ENCODE measurements at regions not wholly inside any gene's neighbourhood (a gene's known extent, or its start where the extent isn't known, plus 50 kb on each side); places are given as distances from the start of the nearest gene placed in this dataset.
A peak's percentile ranks its signal among the peaks of the same experiment; 100 is the strongest.

- Histone ChIP-seq H2AFZ (ENCODE audit: low read length) (no peak overlapping the region), H3K4me3 (ENCODE audit: low read length) (no peak overlapping the region)
- CTCF ChIA-PET, result no interaction called here
Measured at GRCh38 chr11:103543456-103543855, 434.2 kb downstream of the DYNC2H1 start.

GRCh38 chr11:103544874-103545273 lies 435.6 kb downstream of the DYNC2H1 start:
- no peak overlapping the region for H3K27ac ChIP-seq (ENCODE audit: low read length)
- TF ChIP-seq CTCF (conservative IDR thresholded peaks at IDR 0.05; ENCODE audit: low read depth, low read length) (no peak), EZH2 (IDR thresholded peaks at IDR 0.05; ENCODE audit: low read length, unreplicated experiment) (no peak), EZH2phosphoT487 (IDR thresholded peaks at IDR 0.05; ENCODE audit: borderline replicate concordance, low read length) (no peak)
- H3K9ac ChIP-seq (ENCODE audit: low read length), result no peak overlapping the region
- H3K4me3 ChIP-seq (ENCODE audit: low read length), result no peak overlapping the region
- no peak for DNase-seq
- POLR2A ChIA-PET (ENCODE audit: unreplicated experiment), result no interaction called here
- no peaks in the 10 kb centered on the region for H3K9me2 ChIP-seq (replicated peaks; ENCODE audit: low read length)
- no peaks in the 10 kb centered on the region for H3F3A ChIP-seq (ENCODE audit: low read length, unreplicated experiment)
- CTCF ChIA-PET, result no interaction called here
- BruUV-seq (replicated peaks), result no TSS peak
- H3K9me3 ChIP-seq (ENCODE audit: low read length), result no peaks in the 10 kb centered on the region
- intact Hi-C loops (cut with micrococcal nuclease), result loop anchor here (5.0 kb wide), 1 partner anchor 57 kb away; no protein-coding TSS in a partner anchor
- H3K79me2 ChIP-seq (ENCODE audit: low read length), result no peaks in the 10 kb centered on the region
- H3K36me3 ChIP-seq (ENCODE audit: low read depth, low read length), result no peaks in the 10 kb centered on the region
- ATAC-seq, result no peak
- no peaks in the 10 kb centered on the region for H3K27me3 ChIP-seq (ENCODE audit: low read length)
- peaks cover 12% of the 10 kb centered on the region for H3K4me1 ChIP-seq (ENCODE audit: insufficient read depth, low read length)
- no peak overlapping the region for H3K4me2 ChIP-seq (ENCODE audit: low read length)
- H2AFZ ChIP-seq (ENCODE audit: low read length), result no peak overlapping the region
- no peaks in the 10 kb centered on the region for H4K20me1 ChIP-seq (ENCODE audit: low read length)

More at GRCh38 chr11:103543456-103543855, 434.2 kb downstream of the DYNC2H1 start:
- BruUV-seq (replicated peaks), result no TSS peak
- Histone ChIP-seq H3K9me2 (replicated peaks; ENCODE audit: low read length) (no peaks in the 10 kb centered on the region), H3F3A (ENCODE audit: low read length, unreplicated experiment) (no peaks in the 10 kb centered on the region), H4K20me1 (ENCODE audit: low read length) (no peaks in the 10 kb centered on the region), H3K9ac (ENCODE audit: low read length) (no peak overlapping the region), H3K4me1 (ENCODE audit: insufficient read depth, low read length) (peaks cover 12% of the 10 kb centered on the region), H3K79me2 (ENCODE audit: low read length) (no peaks in the 10 kb centered on the region), H3K9me3 (ENCODE audit: low read length) (no peaks in the 10 kb centered on the region), H3K36me3 (ENCODE audit: low read depth, low read length) (no peaks in the 10 kb centered on the region), H3K27ac (ENCODE audit: low read length) (no peak overlapping the region), H3K4me2 (ENCODE audit: low read length) (no peak overlapping the region), H3K27me3 (ENCODE audit: low read length) (no peaks in the 10 kb centered on the region)
- no peak for DNase-seq
- intact Hi-C loops (cut with micrococcal nuclease), result no loop called here
- no peak for ATAC-seq
- POLR2A ChIA-PET (ENCODE audit: unreplicated experiment), result no interaction called here
- no peak for TF ChIP-seq CTCF (conservative IDR thresholded peaks at IDR 0.05; ENCODE audit: low read depth, low read length)
- TF ChIP-seq EZH2phosphoT487 (IDR thresholded peaks at IDR 0.05; ENCODE audit: borderline replicate concordance, low read length), result no peak
- TF ChIP-seq EZH2 (IDR thresholded peaks at IDR 0.05; ENCODE audit: low read length, unreplicated experiment), result no peak

GRCh38 chr11:103545551-103545950 lies 436.3 kb downstream of the DYNC2H1 start:
- no peak for ATAC-seq
- H3F3A ChIP-seq (ENCODE audit: low read length, unreplicated experiment), result no peaks in the 10 kb centered on the region
- H3K4me3 ChIP-seq (ENCODE audit: low read length), result no peak overlapping the region
- no peaks in the 10 kb centered on the region for H3K79me2 ChIP-seq (ENCODE audit: low read length)
- no peak overlapping the region for H3K27ac ChIP-seq (ENCODE audit: low read length)
- H2AFZ ChIP-seq (ENCODE audit: low read length), result no peak overlapping the region
- H3K9me2 ChIP-seq (replicated peaks; ENCODE audit: low read length), result no peaks in the 10 kb centered on the region
- no peaks in the 10 kb centered on the region for H4K20me1 ChIP-seq (ENCODE audit: low read length)
- CTCF ChIA-PET, result no interaction called here
- 0 out of 2 replicates have a peak overlapping the region, but pooled peaks have one; percentile 39 for H3K4me2 ChIP-seq (ENCODE audit: low read length)
- H3K36me3 ChIP-seq (ENCODE audit: low read depth, low read length), result no peaks in the 10 kb centered on the region
- peaks cover 12% of the 10 kb centered on the region for H3K4me1 ChIP-seq (ENCODE audit: insufficient read depth, low read length)
- POLR2A ChIA-PET (ENCODE audit: unreplicated experiment), result no interaction called here
- no peaks in the 10 kb centered on the region for H3K27me3 ChIP-seq (ENCODE audit: low read length)
- no peak overlapping the region for H3K9ac ChIP-seq (ENCODE audit: low read length)
- TF ChIP-seq EZH2 (IDR thresholded peaks at IDR 0.05; ENCODE audit: low read length, unreplicated experiment), result no peak
- no peak for TF ChIP-seq EZH2phosphoT487 (IDR thresholded peaks at IDR 0.05; ENCODE audit: borderline replicate concordance, low read length)
- DNase-seq, result no peak
- H3K9me3 ChIP-seq (ENCODE audit: low read length), result no peaks in the 10 kb centered on the region
- intact Hi-C loops (cut with micrococcal nuclease), result loop anchor here (5.0 kb wide), 1 partner anchor 57 kb away; no protein-coding TSS in a partner anchor
- no TSS peak for BruUV-seq (replicated peaks)
